H1 (cell line): ENCODE measurements at regions not wholly inside any gene's neighbourhood (a gene's known extent, or its start where the extent isn't known, plus 50 kb on each side); places are given as distances from the start of the nearest gene placed in this dataset.

Experiments used
- CHD1 ChIP-seq: IDR thresholded peaks from 2 replicates; pipeline ENCODE4 v1.6.1; 2012; ENCODE audit warnings: low read depth, low read length, improper control_type of control experiment
- CTBP2 ChIP-seq: IDR thresholded peaks from 2 replicates; pipeline ENCODE4 v1.7.0; 2011; ENCODE audit warnings: borderline replicate concordance, mild to moderate bottlenecking, moderate library complexity, mixed read lengths, low read length; ENCODE audit not compliant: insufficient read depth, insufficient read length
- FOSL1 ChIP-seq: IDR thresholded peaks from 2 replicates; pipeline ENCODE4 v1.6.1; 2011; ENCODE audit warnings: mild to moderate bottlenecking, low read depth, low read length, moderate library complexity; ENCODE audit not compliant: insufficient read depth
- GABPA ChIP-seq: IDR thresholded peaks from 2 replicates; pipeline ENCODE4 v1.6.1; 2011; ENCODE audit warnings: mild to moderate bottlenecking, low read length, moderate library complexity, borderline replicate concordance; ENCODE audit not compliant: insufficient read depth
- GTF2F1 ChIP-seq: IDR thresholded peaks from 2 replicates; pipeline ENCODE4 v1.6.1; 2012; ENCODE audit warnings: low read depth, low read length, improper control_type of control experiment, borderline replicate concordance
- HDAC6 ChIP-seq: IDR thresholded peaks from one replicate; pipeline ENCODE4 v1.7.1; 2012; ENCODE audit warnings: low read depth, mild to moderate bottlenecking, inconsistent platforms, low read length, moderate library complexity
- SIX5 ChIP-seq: IDR thresholded peaks from 2 replicates; pipeline ENCODE4 v1.6.1; 2011; ENCODE audit warnings: mild to moderate bottlenecking, low read depth, low read length
- SUZ12 ChIP-seq: fragments of 200-600 bp; sonication (generic); IDR thresholded peaks from 2 replicates; pipeline ENCODE4 v1.6.1; 2012; ENCODE audit warnings: mild to moderate bottlenecking, inconsistent platforms, low read length, moderate library complexity, mixed read lengths
- TBP ChIP-seq: IDR thresholded peaks from 2 replicates; pipeline ENCODE4 v1.6.1; 2011; ENCODE audit warnings: low read depth, low read length, improper control_type of control experiment
- TCF12 ChIP-seq: IDR thresholded peaks from 2 replicates; pipeline ENCODE4 v1.6.1; 2011; ENCODE audit warnings: low read depth, mild to moderate bottlenecking, low read length
- TF ChIP-seq, protein P1 (sequence below): IDR thresholded peaks from 2 replicates; pipeline ENCODE4 v1.6.1; 2012; ENCODE audit warnings: inconsistent platforms

DNA sequence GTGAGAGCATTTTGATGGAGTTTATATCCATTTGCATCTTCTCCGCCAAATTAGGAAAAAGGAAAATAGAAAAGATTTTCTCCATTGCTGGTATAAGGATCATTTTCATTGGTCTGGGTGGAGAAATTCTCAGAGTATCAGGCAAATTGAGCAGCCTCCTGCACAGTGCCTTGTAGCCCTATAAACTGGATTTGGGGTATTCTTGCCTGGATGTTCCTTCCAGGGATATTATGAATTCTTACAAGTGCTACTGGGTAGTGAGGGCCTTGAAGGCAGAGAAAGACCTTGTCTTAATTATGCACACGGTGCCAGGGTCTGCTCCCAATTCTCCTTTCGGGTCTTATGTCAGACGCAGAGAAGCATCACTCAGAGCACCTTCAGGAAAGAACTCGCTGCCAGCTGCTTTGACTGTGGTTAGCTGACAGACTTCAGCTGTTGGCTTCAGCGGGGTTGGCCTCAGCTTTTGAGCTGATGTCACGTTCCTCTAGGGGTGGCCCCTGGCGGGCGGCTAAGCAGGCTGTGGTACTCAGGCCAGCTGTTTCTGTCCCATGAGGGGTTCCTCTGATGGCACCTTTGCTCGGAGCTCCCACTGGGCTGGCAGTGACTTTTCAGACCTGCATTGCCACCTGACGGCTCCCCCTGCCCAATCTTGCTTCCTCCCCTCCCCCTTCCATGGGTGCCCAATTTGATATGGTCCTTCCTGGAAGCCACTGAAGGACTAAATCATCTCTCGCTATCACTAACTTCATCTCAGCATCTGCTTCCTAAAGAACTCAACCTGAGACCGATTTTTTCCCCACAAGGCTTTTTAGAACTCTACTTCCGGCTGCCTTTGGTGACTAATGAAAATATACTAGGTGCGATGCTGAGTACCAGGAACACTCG is 519.5 kb downstream of the BCOR start (continued):
- no peak for TF ChIP-seq GABPA
- no peak for TF ChIP-seq TCF12
- TF ChIP-seq HDAC6 = no peak
- no peak for TF ChIP-seq TBP
- TF ChIP-seq SUZ12 = no peak
- no peak for TF ChIP-seq GTF2F1
- TF ChIP-seq CTBP2 = no peak
- TF ChIP-seq SIX5 = no peak
- TF ChIP-seq, protein P1, sequence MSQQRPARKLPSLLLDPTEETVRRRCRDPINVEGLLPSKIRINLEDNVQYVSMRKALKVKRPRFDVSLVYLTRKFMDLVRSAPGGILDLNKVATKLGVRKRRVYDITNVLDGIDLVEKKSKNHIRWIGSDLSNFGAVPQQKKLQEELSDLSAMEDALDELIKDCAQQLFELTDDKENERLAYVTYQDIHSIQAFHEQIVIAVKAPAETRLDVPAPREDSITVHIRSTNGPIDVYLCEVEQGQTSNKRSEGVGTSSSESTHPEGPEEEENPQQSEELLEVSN = no peak
- TF ChIP-seq CHD1 = no peak
- no peak for TF ChIP-seq FOSL1
- TF ChIP-seq, all 59 proteins: peak for 0
